K562 (cell line): ENCODE measurements at regions not wholly inside any gene's neighbourhood (a gene's known extent, or its start where the extent isn't known, plus 50 kb on each side); places are given as distances from the start of the nearest gene placed in this dataset.

ENCODE experiments used
- TAF1 ChIP-seq: IDR thresholded peaks from 2 replicates; pipeline ENCODE4 v1.6.1; 2011; ENCODE audit warnings: mild to moderate bottlenecking, low read length, moderate library complexity; ENCODE audit not compliant: insufficient read depth, control insufficient read depth, severe bottlenecking; ENCODE audit errors: extremely low read depth
- ZC3H8 ChIP-seq: fragments of 450-650 bp; IDR thresholded peaks from 2 replicates; pipeline ENCODE4 v1.6.1; 2017
- TF ChIP-seq, protein P1 (sequence below), 2 experiments: fragments of 450-650 bp; formaldehyde crosslinking in 1 of 2; IDR thresholded peaks; 2 replicates each; pipeline versions ENCODE4 v1.4.0 to v1.6.1; 2014 to 2020; ENCODE audit warnings: mild to moderate bottlenecking in 2 of 2, borderline replicate concordance in 1 of 2, low read depth in 1 of 2
- TF ChIP-seq, protein P2 (sequence below): sonication (generic); formaldehyde crosslinking; IDR thresholded peaks from 2 replicates; pipeline ENCODE4 v1.8.0; 2023; ENCODE audit warnings: missing genetic modification reagents, mild to moderate bottlenecking, borderline replicate concordance
- TF ChIP-seq, protein P3 (sequence below): fragments of 450-650 bp; conservative IDR thresholded peaks from 2 replicates; pipeline ENCODE4 v1.6.1; 2016; ENCODE audit warnings: missing genetic modification characterization, low read depth, mild to moderate bottlenecking, missing compliant biosample characterization, moderate library complexity
- TF ChIP-seq, protein P4 (sequence below): sonication (generic); formaldehyde crosslinking; IDR thresholded peaks from 2 replicates; pipeline ENCODE4 v1.8.0; 2023; ENCODE audit warnings: mild to moderate bottlenecking, missing genetic modification reagents

DNA sequence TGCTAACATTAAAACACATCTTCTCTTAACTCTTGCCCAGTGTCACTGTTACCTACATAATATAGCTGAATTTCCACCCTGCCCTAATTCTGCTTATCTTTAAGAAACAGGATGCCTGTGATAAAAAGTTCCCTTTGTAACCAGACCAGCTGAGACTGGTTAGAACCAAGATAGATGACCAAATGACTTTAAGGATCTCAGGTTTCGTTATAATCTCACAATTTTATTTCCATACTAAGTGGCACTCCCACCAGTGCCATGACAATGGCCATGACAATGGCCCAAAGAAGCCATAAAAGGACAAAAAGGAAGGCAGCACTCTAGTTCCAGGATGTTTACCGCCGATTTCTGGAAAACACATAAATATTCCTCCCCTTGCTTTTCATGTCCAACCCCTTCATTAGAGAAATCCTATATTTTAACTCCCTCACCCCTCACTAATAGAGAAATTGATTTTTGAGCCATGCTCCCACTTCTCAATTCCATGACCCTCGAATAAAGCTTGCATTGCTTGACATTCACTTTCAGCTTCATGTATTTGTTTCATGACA is 126.1 kb downstream of the ELAPOR2 start (continued):
- TF ChIP-seq, protein P1, sequence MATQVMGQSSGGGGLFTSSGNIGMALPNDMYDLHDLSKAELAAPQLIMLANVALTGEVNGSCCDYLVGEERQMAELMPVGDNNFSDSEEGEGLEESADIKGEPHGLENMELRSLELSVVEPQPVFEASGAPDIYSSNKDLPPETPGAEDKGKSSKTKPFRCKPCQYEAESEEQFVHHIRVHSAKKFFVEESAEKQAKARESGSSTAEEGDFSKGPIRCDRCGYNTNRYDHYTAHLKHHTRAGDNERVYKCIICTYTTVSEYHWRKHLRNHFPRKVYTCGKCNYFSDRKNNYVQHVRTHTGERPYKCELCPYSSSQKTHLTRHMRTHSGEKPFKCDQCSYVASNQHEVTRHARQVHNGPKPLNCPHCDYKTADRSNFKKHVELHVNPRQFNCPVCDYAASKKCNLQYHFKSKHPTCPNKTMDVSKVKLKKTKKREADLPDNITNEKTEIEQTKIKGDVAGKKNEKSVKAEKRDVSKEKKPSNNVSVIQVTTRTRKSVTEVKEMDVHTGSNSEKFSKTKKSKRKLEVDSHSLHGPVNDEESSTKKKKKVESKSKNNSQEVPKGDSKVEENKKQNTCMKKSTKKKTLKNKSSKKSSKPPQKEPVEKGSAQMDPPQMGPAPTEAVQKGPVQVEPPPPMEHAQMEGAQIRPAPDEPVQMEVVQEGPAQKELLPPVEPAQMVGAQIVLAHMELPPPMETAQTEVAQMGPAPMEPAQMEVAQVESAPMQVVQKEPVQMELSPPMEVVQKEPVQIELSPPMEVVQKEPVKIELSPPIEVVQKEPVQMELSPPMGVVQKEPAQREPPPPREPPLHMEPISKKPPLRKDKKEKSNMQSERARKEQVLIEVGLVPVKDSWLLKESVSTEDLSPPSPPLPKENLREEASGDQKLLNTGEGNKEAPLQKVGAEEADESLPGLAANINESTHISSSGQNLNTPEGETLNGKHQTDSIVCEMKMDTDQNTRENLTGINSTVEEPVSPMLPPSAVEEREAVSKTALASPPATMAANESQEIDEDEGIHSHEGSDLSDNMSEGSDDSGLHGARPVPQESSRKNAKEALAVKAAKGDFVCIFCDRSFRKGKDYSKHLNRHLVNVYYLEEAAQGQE (IDR thresholded peaks at IDR 0.05; ENCODE audit: borderline replicate concordance), result peak; percentile 99
- TF ChIP-seq, protein P1 (CRISPR knock-in tag; IDR thresholded peaks at IDR 0.05; ENCODE audit: low read depth), result no peak
- TF ChIP-seq TAF1 (no peak), ZC3H8 (no peak)
- TF ChIP-seq, protein P2, sequence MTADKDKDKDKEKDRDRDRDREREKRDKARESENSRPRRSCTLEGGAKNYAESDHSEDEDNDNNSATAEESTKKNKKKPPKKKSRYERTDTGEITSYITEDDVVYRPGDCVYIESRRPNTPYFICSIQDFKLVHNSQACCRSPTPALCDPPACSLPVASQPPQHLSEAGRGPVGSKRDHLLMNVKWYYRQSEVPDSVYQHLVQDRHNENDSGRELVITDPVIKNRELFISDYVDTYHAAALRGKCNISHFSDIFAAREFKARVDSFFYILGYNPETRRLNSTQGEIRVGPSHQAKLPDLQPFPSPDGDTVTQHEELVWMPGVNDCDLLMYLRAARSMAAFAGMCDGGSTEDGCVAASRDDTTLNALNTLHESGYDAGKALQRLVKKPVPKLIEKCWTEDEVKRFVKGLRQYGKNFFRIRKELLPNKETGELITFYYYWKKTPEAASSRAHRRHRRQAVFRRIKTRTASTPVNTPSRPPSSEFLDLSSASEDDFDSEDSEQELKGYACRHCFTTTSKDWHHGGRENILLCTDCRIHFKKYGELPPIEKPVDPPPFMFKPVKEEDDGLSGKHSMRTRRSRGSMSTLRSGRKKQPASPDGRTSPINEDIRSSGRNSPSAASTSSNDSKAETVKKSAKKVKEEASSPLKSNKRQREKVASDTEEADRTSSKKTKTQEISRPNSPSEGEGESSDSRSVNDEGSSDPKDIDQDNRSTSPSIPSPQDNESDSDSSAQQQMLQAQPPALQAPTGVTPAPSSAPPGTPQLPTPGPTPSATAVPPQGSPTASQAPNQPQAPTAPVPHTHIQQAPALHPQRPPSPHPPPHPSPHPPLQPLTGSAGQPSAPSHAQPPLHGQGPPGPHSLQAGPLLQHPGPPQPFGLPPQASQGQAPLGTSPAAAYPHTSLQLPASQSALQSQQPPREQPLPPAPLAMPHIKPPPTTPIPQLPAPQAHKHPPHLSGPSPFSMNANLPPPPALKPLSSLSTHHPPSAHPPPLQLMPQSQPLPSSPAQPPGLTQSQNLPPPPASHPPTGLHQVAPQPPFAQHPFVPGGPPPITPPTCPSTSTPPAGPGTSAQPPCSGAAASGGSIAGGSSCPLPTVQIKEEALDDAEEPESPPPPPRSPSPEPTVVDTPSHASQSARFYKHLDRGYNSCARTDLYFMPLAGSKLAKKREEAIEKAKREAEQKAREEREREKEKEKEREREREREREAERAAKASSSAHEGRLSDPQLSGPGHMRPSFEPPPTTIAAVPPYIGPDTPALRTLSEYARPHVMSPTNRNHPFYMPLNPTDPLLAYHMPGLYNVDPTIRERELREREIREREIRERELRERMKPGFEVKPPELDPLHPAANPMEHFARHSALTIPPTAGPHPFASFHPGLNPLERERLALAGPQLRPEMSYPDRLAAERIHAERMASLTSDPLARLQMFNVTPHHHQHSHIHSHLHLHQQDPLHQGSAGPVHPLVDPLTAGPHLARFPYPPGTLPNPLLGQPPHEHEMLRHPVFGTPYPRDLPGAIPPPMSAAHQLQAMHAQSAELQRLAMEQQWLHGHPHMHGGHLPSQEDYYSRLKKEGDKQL (CRISPR knock-in tag), result no peak
- TF ChIP-seq, protein P3, sequence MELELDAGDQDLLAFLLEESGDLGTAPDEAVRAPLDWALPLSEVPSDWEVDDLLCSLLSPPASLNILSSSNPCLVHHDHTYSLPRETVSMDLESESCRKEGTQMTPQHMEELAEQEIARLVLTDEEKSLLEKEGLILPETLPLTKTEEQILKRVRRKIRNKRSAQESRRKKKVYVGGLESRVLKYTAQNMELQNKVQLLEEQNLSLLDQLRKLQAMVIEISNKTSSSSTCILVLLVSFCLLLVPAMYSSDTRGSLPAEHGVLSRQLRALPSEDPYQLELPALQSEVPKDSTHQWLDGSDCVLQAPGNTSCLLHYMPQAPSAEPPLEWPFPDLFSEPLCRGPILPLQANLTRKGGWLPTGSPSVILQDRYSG, result peak; percentile 82; the same call in 1 of the 2 replicates
- TF ChIP-seq, protein P4, sequence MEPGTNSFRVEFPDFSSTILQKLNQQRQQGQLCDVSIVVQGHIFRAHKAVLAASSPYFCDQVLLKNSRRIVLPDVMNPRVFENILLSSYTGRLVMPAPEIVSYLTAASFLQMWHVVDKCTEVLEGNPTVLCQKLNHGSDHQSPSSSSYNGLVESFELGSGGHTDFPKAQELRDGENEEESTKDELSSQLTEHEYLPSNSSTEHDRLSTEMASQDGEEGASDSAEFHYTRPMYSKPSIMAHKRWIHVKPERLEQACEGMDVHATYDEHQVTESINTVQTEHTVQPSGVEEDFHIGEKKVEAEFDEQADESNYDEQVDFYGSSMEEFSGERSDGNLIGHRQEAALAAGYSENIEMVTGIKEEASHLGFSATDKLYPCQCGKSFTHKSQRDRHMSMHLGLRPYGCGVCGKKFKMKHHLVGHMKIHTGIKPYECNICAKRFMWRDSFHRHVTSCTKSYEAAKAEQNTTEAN (CRISPR knock-in tag), result no peak
